ENCODE measurements at regions not wholly inside any gene's neighbourhood (a gene's known extent, or its start where the extent isn't known, plus 50 kb on each side); places are given as distances from the start of the nearest gene placed in this dataset.

DNA sequence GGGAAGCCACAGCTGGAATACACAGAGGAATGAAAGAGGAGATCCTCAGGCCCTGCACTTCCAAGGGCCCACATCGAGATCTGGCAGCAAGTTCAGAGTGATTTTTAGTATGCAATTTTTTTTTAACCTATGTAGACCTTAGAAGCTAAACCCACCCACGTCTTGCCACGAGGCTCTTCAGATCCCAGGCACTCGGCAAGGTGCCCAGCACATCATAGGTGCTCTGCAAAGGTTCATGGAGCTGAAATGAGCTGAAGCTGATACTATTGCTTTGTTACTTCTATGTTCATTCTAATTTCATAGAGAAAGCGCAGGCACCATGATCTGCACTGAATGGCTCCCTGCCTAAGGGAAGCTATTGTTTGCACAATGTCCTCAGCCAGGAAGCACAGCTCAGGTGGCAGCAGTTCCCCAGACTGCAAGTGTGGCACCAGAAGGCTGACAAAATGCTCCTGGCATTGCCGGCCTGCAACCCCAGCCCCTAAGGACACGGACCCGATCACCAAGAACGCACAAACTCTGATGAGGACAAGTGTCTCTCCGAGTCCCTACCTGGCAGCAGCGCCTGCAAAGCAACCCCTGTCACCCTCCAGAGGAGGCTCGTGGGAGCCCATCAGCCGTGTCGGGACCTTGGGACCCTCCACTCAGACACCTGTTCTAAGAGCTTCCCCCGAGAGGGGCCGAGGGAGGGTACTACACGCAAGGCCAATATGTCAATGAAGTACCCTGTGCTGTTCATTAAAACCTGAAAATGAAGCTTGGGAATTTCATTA is 264.2 kb downstream of the NPHP4 start:
- ATAC-seq = no peak
- intact Hi-C loops (cut with micrococcal nuclease) = no loop called here
- TF ChIP-seq ZNF274 (IDR thresholded peaks at IDR 0.05; ENCODE audit: low read depth, low read length) (no peak), EZH2phosphoT487 (IDR thresholded peaks at IDR 0.05; ENCODE audit: borderline replicate concordance) (no peak), CBX3 (IDR thresholded peaks at IDR 0.05; ENCODE audit: low read depth) (no peak), ZFX (IDR thresholded peaks at IDR 0.05) (no peak), ELF1 (IDR thresholded peaks at IDR 0.05; ENCODE audit: borderline replicate concordance, low read depth) (no peak), EGR1 (IDR thresholded peaks at IDR 0.05; ENCODE audit: low read depth) (no peak), FOSL1 (IDR thresholded peaks at IDR 0.05; ENCODE audit: low read depth) (no peak), JUND (IDR thresholded peaks at IDR 0.05) (no peak), ZBTB33 (IDR thresholded peaks at IDR 0.05; ENCODE audit: extremely low read depth, insufficient replicate concordance, low read length) (no peak), CEBPB (IDR thresholded peaks at IDR 0.05; ENCODE audit: low read depth) (no peak), EZH2 (IDR thresholded peaks at IDR 0.05) (no peak), RAD21 (IDR thresholded peaks at IDR 0.05; ENCODE audit: low read depth) (no peak), SP1 (IDR thresholded peaks at IDR 0.05; ENCODE audit: low read depth) (no peak), YY1 (IDR thresholded peaks at IDR 0.05; ENCODE audit: extremely low read depth, insufficient replicate concordance, low read depth, low read length) (no peak), SIN3A (IDR thresholded peaks at IDR 0.05; ENCODE audit: low read depth) (no peak), POLR2A (IDR thresholded peaks at IDR 0.05; ENCODE audit: borderline replicate concordance, extremely low read depth, insufficient read depth, insufficient read length) (no peak)
- TF ChIP-seq, protein P1, sequence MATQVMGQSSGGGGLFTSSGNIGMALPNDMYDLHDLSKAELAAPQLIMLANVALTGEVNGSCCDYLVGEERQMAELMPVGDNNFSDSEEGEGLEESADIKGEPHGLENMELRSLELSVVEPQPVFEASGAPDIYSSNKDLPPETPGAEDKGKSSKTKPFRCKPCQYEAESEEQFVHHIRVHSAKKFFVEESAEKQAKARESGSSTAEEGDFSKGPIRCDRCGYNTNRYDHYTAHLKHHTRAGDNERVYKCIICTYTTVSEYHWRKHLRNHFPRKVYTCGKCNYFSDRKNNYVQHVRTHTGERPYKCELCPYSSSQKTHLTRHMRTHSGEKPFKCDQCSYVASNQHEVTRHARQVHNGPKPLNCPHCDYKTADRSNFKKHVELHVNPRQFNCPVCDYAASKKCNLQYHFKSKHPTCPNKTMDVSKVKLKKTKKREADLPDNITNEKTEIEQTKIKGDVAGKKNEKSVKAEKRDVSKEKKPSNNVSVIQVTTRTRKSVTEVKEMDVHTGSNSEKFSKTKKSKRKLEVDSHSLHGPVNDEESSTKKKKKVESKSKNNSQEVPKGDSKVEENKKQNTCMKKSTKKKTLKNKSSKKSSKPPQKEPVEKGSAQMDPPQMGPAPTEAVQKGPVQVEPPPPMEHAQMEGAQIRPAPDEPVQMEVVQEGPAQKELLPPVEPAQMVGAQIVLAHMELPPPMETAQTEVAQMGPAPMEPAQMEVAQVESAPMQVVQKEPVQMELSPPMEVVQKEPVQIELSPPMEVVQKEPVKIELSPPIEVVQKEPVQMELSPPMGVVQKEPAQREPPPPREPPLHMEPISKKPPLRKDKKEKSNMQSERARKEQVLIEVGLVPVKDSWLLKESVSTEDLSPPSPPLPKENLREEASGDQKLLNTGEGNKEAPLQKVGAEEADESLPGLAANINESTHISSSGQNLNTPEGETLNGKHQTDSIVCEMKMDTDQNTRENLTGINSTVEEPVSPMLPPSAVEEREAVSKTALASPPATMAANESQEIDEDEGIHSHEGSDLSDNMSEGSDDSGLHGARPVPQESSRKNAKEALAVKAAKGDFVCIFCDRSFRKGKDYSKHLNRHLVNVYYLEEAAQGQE (IDR thresholded peaks at IDR 0.05; ENCODE audit: low read depth) = no peak
- TF ChIP-seq, protein P2, sequence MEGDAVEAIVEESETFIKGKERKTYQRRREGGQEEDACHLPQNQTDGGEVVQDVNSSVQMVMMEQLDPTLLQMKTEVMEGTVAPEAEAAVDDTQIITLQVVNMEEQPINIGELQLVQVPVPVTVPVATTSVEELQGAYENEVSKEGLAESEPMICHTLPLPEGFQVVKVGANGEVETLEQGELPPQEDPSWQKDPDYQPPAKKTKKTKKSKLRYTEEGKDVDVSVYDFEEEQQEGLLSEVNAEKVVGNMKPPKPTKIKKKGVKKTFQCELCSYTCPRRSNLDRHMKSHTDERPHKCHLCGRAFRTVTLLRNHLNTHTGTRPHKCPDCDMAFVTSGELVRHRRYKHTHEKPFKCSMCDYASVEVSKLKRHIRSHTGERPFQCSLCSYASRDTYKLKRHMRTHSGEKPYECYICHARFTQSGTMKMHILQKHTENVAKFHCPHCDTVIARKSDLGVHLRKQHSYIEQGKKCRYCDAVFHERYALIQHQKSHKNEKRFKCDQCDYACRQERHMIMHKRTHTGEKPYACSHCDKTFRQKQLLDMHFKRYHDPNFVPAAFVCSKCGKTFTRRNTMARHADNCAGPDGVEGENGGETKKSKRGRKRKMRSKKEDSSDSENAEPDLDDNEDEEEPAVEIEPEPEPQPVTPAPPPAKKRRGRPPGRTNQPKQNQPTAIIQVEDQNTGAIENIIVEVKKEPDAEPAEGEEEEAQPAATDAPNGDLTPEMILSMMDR (IDR thresholded peaks at IDR 0.05 in 2 of 3, conservative IDR thresholded peaks at IDR 0.05 in 1 of 3; ENCODE audit: borderline replicate concordance in 1 of 3, insufficient read depth in 1 of 3, low read depth in 2 of 3, low read length in 2 of 3) = no peak
- H3K4me3 ChIP-seq (replicated peaks in 1 of 2; ENCODE audit: low read depth in 1 of 2, low read length in 2 of 2) = no peak overlapping the region
- H3K27ac ChIP-seq (ENCODE audit: low read depth, low read length) = no peak overlapping the region
- H2AFZ ChIP-seq (ENCODE audit: low read depth, low read length, poor library complexity, severe bottlenecking) = no peak overlapping the region
- no peaks in the 10 kb centered on the region for H3K9me3 ChIP-seq (ENCODE audit: control insufficient read depth in 1 of 2, insufficient read depth in 1 of 2, low read depth in 1 of 2, low read length in 2 of 2)
- ChIA-PET RAD21 (ENCODE audit: low non-redundant PET in 1 of 2, low total read pairs in 2 of 2, uncharacterized antibody in 2 of 2, unreplicated experiment in 2 of 2) (no interaction called here), POLR2A (no interaction called here), CTCF (interaction anchor here (1.1 kb wide), 1 partner anchor 18 kb away, joined by 6 read pairs; no protein-coding TSS in a partner anchor)
- no peaks in the 10 kb centered on the region for H3K9me2 ChIP-seq (ENCODE audit: insufficient read depth)
- no peaks in the 10 kb centered on the region for H3K36me3 ChIP-seq (ENCODE audit: control insufficient read depth in 1 of 2, insufficient read depth in 2 of 2, low read length in 2 of 2)
- no peaks in the 10 kb centered on the region for H3K4me1 ChIP-seq (ENCODE audit: control insufficient read depth in 1 of 2, insufficient read depth in 2 of 2, low read length in 2 of 2)
- no peak overlapping the region for H3K4me2 ChIP-seq (ENCODE audit: low read length)
- BruUV-seq (replicated peaks) = no TSS peak
- no peak overlapping the region for H3K9ac ChIP-seq (ENCODE audit: low read length)
- no peaks in the 10 kb centered on the region for H4K20me1 ChIP-seq (ENCODE audit: insufficient read depth)
- no peaks in the 10 kb centered on the region for H3K79me2 ChIP-seq (ENCODE audit: insufficient read depth, low read length)
- peaks cover 17% of the 10 kb centered on the region for H3K27me3 ChIP-seq (ENCODE audit: insufficient read depth, low read length)
- DNase-seq (ENCODE audit: low read depth, low spot score) = no peak

Measured in HCT116 (cell line).